ENCODE measurements at regions not wholly inside any gene's neighbourhood (a gene's known extent, or its start where the extent isn't known, plus 50 kb on each side); places are given as distances from the start of the nearest gene placed in this dataset.

GRCh38 chr20:37581246-37581645 lies 53.6 kb upstream of the BLCAP start:
- WGBS (ENCODE audit: extremely low coverage, insufficient coverage, insufficient read length) = no CpG with 5 or more reads among the region's 9 CpGs
- no peak overlapping the region for H3K4me2 ChIP-seq (ENCODE audit: low read length)

GRCh38 chr20:37580069-37580468 lies 52.4 kb upstream of the BLCAP start:
- no peak overlapping the region for H4K91ac ChIP-seq (ENCODE audit: low read depth, low read length)
- no peaks in the 10 kb centered on the region for H3K79me2 ChIP-seq (ENCODE audit: control insufficient read depth, insufficient read depth, low read length, poor library complexity)
- no peaks in the 10 kb centered on the region for H3K27me3 ChIP-seq (ENCODE audit: insufficient read depth, low read length)
- H3K14ac ChIP-seq (ENCODE audit: low read length) = no peak overlapping the region
- H2BK12ac ChIP-seq (ENCODE audit: low read length) = no peak overlapping the region
- peaks cover 2% of the 10 kb centered on the region for H3K9me3 ChIP-seq (ENCODE audit: insufficient read depth, low read depth, low read length)
- H2AK5ac ChIP-seq (ENCODE audit: low read length) = no peak overlapping the region
- no peak overlapping the region for H2BK5ac ChIP-seq (ENCODE audit: low read depth, low read length, poor library complexity)
- no peak overlapping the region for H3K4me2 ChIP-seq (ENCODE audit: low read length)
- H4K8ac ChIP-seq (ENCODE audit: low read depth, low read length) = no peak overlapping the region
- H3K79me1 ChIP-seq (ENCODE audit: low read length) = no peaks in the 10 kb centered on the region
- no peaks in the 10 kb centered on the region for H3K36me3 ChIP-seq (ENCODE audit: control insufficient read depth in 1 of 2, insufficient read depth in 2 of 2, low read length in 2 of 2)
- H3K23ac ChIP-seq (ENCODE audit: low read length) = no peak overlapping the region
- H2BK120ac ChIP-seq (ENCODE audit: insufficient read depth, low read length, poor library complexity) = no peak overlapping the region
- no peak for DNase-seq
- no peak overlapping the region for H4K12ac ChIP-seq (ENCODE audit: low read depth, low read length)
- H3K18ac ChIP-seq (ENCODE audit: low read length) = no peak overlapping the region
- WGBS (ENCODE audit: extremely low coverage, insufficient coverage, insufficient read length) = no CpG with 5 or more reads among the region's 2 CpGs
- no peak overlapping the region for H3K27ac ChIP-seq (ENCODE audit: low read depth, low read length)
- no peak overlapping the region for H3K4me3 ChIP-seq (ENCODE audit: low read depth, low read length)
- H3K4me1 ChIP-seq (ENCODE audit: control insufficient read depth in 1 of 2, insufficient read depth in 2 of 2, low read length in 2 of 2) = no peaks in the 10 kb centered on the region
- H3K9ac ChIP-seq (ENCODE audit: low read length) = no peak overlapping the region
- H2AFZ ChIP-seq (ENCODE audit: insufficient read depth, low read length, poor library complexity) = no peak overlapping the region
- no peak overlapping the region for H3K4ac ChIP-seq (ENCODE audit: low read depth, low read length)

More at GRCh38 chr20:37581246-37581645, 53.6 kb upstream of the BLCAP start:
- Histone ChIP-seq H3K4me1 (ENCODE audit: control insufficient read depth in 1 of 2, insufficient read depth in 2 of 2, low read length in 2 of 2) (no peaks in the 10 kb centered on the region), H3K27me3 (ENCODE audit: insufficient read depth, low read length) (no peaks in the 10 kb centered on the region), H3K9me3 (ENCODE audit: insufficient read depth, low read depth, low read length) (peaks cover 2% of the 10 kb centered on the region), H3K27ac (ENCODE audit: low read depth, low read length) (no peak overlapping the region), H3K79me1 (ENCODE audit: low read length) (no peaks in the 10 kb centered on the region), H2AK5ac (ENCODE audit: low read length) (no peak overlapping the region), H4K91ac (ENCODE audit: low read depth, low read length) (no peak overlapping the region), H3K9ac (ENCODE audit: low read length) (no peak overlapping the region), H3K4ac (ENCODE audit: low read depth, low read length) (no peak overlapping the region), H2BK120ac (ENCODE audit: insufficient read depth, low read length, poor library complexity) (no peak overlapping the region), H2AFZ (ENCODE audit: insufficient read depth, low read length, poor library complexity) (no peak overlapping the region), H3K18ac (ENCODE audit: low read length) (no peak overlapping the region), H2BK5ac (ENCODE audit: low read depth, low read length, poor library complexity) (no peak overlapping the region), H3K23ac (ENCODE audit: low read length) (no peak overlapping the region), H3K79me2 (ENCODE audit: control insufficient read depth, insufficient read depth, low read length, poor library complexity) (no peaks in the 10 kb centered on the region), H3K4me3 (ENCODE audit: low read depth, low read length) (no peak overlapping the region), H3K14ac (ENCODE audit: low read length) (no peak overlapping the region), H2BK12ac (ENCODE audit: low read length) (no peak overlapping the region), H3K36me3 (ENCODE audit: control insufficient read depth in 1 of 2, insufficient read depth in 2 of 2, low read length in 2 of 2) (no peaks in the 10 kb centered on the region), H4K8ac (ENCODE audit: low read depth, low read length) (no peak overlapping the region), H4K12ac (ENCODE audit: low read depth, low read length) (no peak overlapping the region)
- DNase-seq = no peak

GRCh38 chr20:37579106-37579505 lies 51.4 kb upstream of the BLCAP start:
- Histone ChIP-seq H4K12ac (ENCODE audit: low read depth, low read length) (no peak overlapping the region), H3K27ac (ENCODE audit: low read depth, low read length) (no peak overlapping the region), H3K79me1 (ENCODE audit: low read length) (no peaks in the 10 kb centered on the region), H2AFZ (ENCODE audit: insufficient read depth, low read length, poor library complexity) (no peak overlapping the region), H3K4ac (ENCODE audit: low read depth, low read length) (no peak overlapping the region), H3K14ac (ENCODE audit: low read length) (no peak overlapping the region), H2BK5ac (ENCODE audit: low read depth, low read length, poor library complexity) (no peak overlapping the region), H4K8ac (ENCODE audit: low read depth, low read length) (no peak overlapping the region), H2BK120ac (ENCODE audit: insufficient read depth, low read length, poor library complexity) (no peak overlapping the region), H3K18ac (ENCODE audit: low read length) (no peak overlapping the region), H3K23ac (ENCODE audit: low read length) (no peak overlapping the region), H2AK5ac (ENCODE audit: low read length) (no peak overlapping the region), H4K91ac (ENCODE audit: low read depth, low read length) (no peak overlapping the region), H3K9me3 (ENCODE audit: insufficient read depth, low read depth, low read length) (peaks cover 2% of the 10 kb centered on the region), H3K4me3 (ENCODE audit: low read depth, low read length) (no peak overlapping the region), H3K36me3 (ENCODE audit: control insufficient read depth in 1 of 2, insufficient read depth in 2 of 2, low read length in 2 of 2) (no peaks in the 10 kb centered on the region), H3K4me1 (ENCODE audit: control insufficient read depth in 1 of 2, insufficient read depth in 2 of 2, low read length in 2 of 2) (no peaks in the 10 kb centered on the region), H3K79me2 (ENCODE audit: control insufficient read depth, insufficient read depth, low read length, poor library complexity) (no peaks in the 10 kb centered on the region), H2BK12ac (ENCODE audit: low read length) (no peak overlapping the region), H3K9ac (ENCODE audit: low read length) (no peak overlapping the region), H3K27me3 (ENCODE audit: insufficient read depth, low read length) (no peaks in the 10 kb centered on the region), H3K4me2 (ENCODE audit: low read length) (no peak overlapping the region)
- DNase-seq = no peak
- WGBS (ENCODE audit: extremely low coverage, insufficient coverage, insufficient read length) = no CpG with 5 or more reads among the region's 7 CpGs

GRCh38 chr20:37577981-37578380 lies 50.3 kb upstream of the BLCAP start:
- no peak overlapping the region for H2BK120ac ChIP-seq (ENCODE audit: insufficient read depth, low read length, poor library complexity)
- peaks cover 6% of the 10 kb centered on the region for H3K9me3 ChIP-seq (ENCODE audit: insufficient read depth, low read depth, low read length)
- no peaks in the 10 kb centered on the region for H3K27me3 ChIP-seq (ENCODE audit: insufficient read depth, low read length)
- no CpG with 5 or more reads among the region's 6 CpGs for WGBS (ENCODE audit: extremely low coverage, insufficient coverage, insufficient read length)
- no peak overlapping the region for H3K23ac ChIP-seq (ENCODE audit: low read length)
- no peak overlapping the region for H3K9ac ChIP-seq (ENCODE audit: low read length)
- no peak overlapping the region for H4K8ac ChIP-seq (ENCODE audit: low read depth, low read length)
- no peaks in the 10 kb centered on the region for H3K79me1 ChIP-seq (ENCODE audit: low read length)
- no peak overlapping the region for H3K14ac ChIP-seq (ENCODE audit: low read length)
- no peak overlapping the region for H2BK12ac ChIP-seq (ENCODE audit: low read length)
- DNase-seq = no peak
- no peak overlapping the region for H3K4ac ChIP-seq (ENCODE audit: low read depth, low read length)
- H2BK5ac ChIP-seq (ENCODE audit: low read depth, low read length, poor library complexity) = no peak overlapping the region
- H3K36me3 ChIP-seq (ENCODE audit: control insufficient read depth in 1 of 2, insufficient read depth in 2 of 2, low read length in 2 of 2) = no peaks in the 10 kb centered on the region
- H3K18ac ChIP-seq (ENCODE audit: low read length) = no peak overlapping the region
- no peaks in the 10 kb centered on the region for H3K79me2 ChIP-seq (ENCODE audit: control insufficient read depth, insufficient read depth, low read length, poor library complexity)
- no peak overlapping the region for H2AFZ ChIP-seq (ENCODE audit: insufficient read depth, low read length, poor library complexity)
- no peak overlapping the region for H3K4me2 ChIP-seq (ENCODE audit: low read length)
- no peak overlapping the region for H4K91ac ChIP-seq (ENCODE audit: low read depth, low read length)
- no peak overlapping the region for H4K12ac ChIP-seq (ENCODE audit: low read depth, low read length)
- H3K4me3 ChIP-seq (ENCODE audit: low read depth, low read length) = no peak overlapping the region
- no peaks in the 10 kb centered on the region for H3K4me1 ChIP-seq (ENCODE audit: control insufficient read depth in 1 of 2, insufficient read depth in 2 of 2, low read length in 2 of 2)
- no peak overlapping the region for H2AK5ac ChIP-seq (ENCODE audit: low read length)
- no peak overlapping the region for H3K27ac ChIP-seq (ENCODE audit: low read depth, low read length)

All from trophoblast cell (in vitro differentiated cells and primary cell).